Heart left ventricle (tissue), 16 donors: ENCODE measurements at regions not wholly inside any gene's neighbourhood (a gene's known extent, or its start where the extent isn't known, plus 50 kb on each side); places are given as distances from the start of the nearest gene placed in this dataset.
A peak's percentile ranks its signal among the peaks of the same experiment; 100 is the strongest.
"Not testable (repeated sequence)": the region's sequence is repeated elsewhere in the genome, so short reads cannot be mapped to it uniquely, and the experiment has no call there.

Source experiments
- ATAC-seq, 4 donors: fragments of 200-7000 bp; cut with Tn5 transposase; one replicate each; pipeline ENCODE4 v1.9.1; 2020 to 2022; ENCODE audit warnings: moderate library complexity in 4 of 4, mild to moderate bottlenecking in 3 of 4, moderate number of reproducible peaks in 1 of 4
- DNase-seq, 5 donors: peaks; one replicate each; pipeline ENCODE4 v3.0.0-alpha.2; 2020
- H3K27ac ChIP-seq, 12 donors: fragments of 200-600 bp; sonication (generic) in 4 of 12; one replicate each; pipeline versions ENCODE4 v1.5.0 to v1.8.0; 2016 to 2022; ENCODE audit warnings: mild to moderate bottlenecking in 2 of 12
- H3K27me3 ChIP-seq, 9 donors: fragments of 200-600 bp; sonication (generic) in 2 of 9; one replicate each; pipeline versions ENCODE4 v1.5.1 to v1.8.0; 2016 to 2022; ENCODE audit warnings: mild to moderate bottlenecking in 3 of 9
- H3K36me3 ChIP-seq, 9 donors: fragments of 200-600 bp; sonication (generic) in 2 of 9; one replicate each; pipeline versions ENCODE4 v1.5.0 to v1.8.0; 2018 to 2022; ENCODE audit warnings: mild to moderate bottlenecking in 2 of 9
- H3K4me1 ChIP-seq, 12 donors: fragments of 200-600 bp; sonication (generic) in 4 of 12; one replicate each; pipeline versions ENCODE4 v1.5.0 to v1.8.0; 2016 to 2022; ENCODE audit warnings: mild to moderate bottlenecking in 3 of 12
- H3K4me3 ChIP-seq, 12 donors: fragments of 200-600 bp; sonication (generic) in 4 of 12; one replicate each; pipeline versions ENCODE4 v1.5.0 to v1.8.0; 2017 to 2022; ENCODE audit warnings: mild to moderate bottlenecking in 9 of 12, moderate library complexity in 4 of 12
- H3K9me3 ChIP-seq, 12 donors: fragments of 200-600 bp; sonication (generic) in 4 of 12; one replicate each; pipeline versions ENCODE4 v1.5.0 to v1.8.0; 2016 to 2022; ENCODE audit warnings: mild to moderate bottlenecking in 1 of 12
- POLR2A ChIP-seq, 2 donors: fragments of 450-650 bp; IDR thresholded peaks; one replicate each; pipeline ENCODE4 v1.6.1; 2017; ENCODE audit warnings: antibody characterized with exemption in 2 of 2, mild to moderate bottlenecking in 2 of 2, moderate library complexity in 2 of 2
- WGBS, 4 donors: extraction: QIAGEN DNeasy Blood & Tissue Kit in 2 of 4; methylation state at CpG; one replicate each; pipeline versions ENCODE4 v1.1.5 to v1.1.7; 2013 to 2018; 5-methylcytosine and 5-hydroxymethylcytosine counted together
- intact Hi-C, 10 donors: fragments of 100-400 bp; cut with DNase I; formaldehyde crosslinking; loops; one replicate each; pipeline versions ENCODE4 v1.11.1 to v1.14.2; 2022
- TF ChIP-seq, protein P1 (sequence below), 12 donors: fragments of 200-600 bp; sonication (generic) in 4 of 12; IDR thresholded peaks; one replicate each; pipeline versions ENCODE4 v1.5.0 to v1.8.0; 2018 to 2022; ENCODE audit warnings: antibody characterized with exemption in 12 of 12, mild to moderate bottlenecking in 5 of 12
- donor health status: ischemic (EF 13 %, LVEDD 7.1; RV severe dilation, severe dysfunction).
- donor health status: healthy with polysubstance abuse.
- donor health status: DM: no; HTN: yes; CAD: no.
- donor health status: DM: no; HTN: no; CAD: no.
- donor health status: ischemic (EF 25% LVEDD 6.9; RV normal size, moderate dysfunction).
- donor health status: ischemic (EF 25% LVEDD 5.7; RV mildly dilated, moderate dysfunction).
- donor health status: healthy.
- donor health status: DM: yes; HTN: yes; CAD: no.
- donor health status: ischemic (EF 35%, LVEDD 5.7; RV mildly dilated, moderate dysfunction).
- donor health status: nonischemic (EF 11% LVEDD 7.7; RV severe dilation, severe dysfunction).
- donor health status: DM: yes; HTN: yes; CAD: no.
- donor health status: PGD.
- donor health status: ischemic (EF 29% LVEDD 5.4; RV normal size, mild dysfunction).
- donor health status: nonischemic (EF 23%, LVEDD 6.1; RV moderate dilation, normal function).

DNA sequence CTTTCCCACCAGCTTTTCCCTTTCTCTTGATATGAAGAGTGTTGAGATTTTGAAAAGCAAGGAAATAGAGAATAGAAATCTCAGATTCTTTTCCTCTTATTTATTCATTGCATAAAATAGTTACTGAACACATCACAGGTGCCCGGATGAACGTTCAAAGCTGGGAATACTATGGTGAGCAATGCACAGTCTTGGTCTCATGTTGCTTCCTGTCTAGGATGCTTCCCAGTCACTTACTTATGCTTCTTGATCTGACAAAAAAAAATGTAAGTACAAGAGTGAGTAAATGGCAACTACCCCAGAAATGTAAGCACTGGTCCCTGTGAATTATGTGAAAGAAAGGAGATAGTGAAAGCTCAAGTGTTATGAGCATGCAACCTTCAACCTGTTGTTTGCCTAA lies 153.5 kb upstream of the S1PR3 start:
- Histone ChIP-seq H3K9me3 (no peaks in the 10 kb centered on the region), H3K4me1 (peaks cover 0 to 31% (median 0%) of the 10 kb centered on the region in 12 donors), H3K27ac (no peak overlapping the region), H3K4me3 (no peak overlapping the region), H3K36me3 (no peaks in the 10 kb centered on the region), H3K27me3 (peaks cover 0 to 68% (median 0%) of the 10 kb centered on the region in 9 donors)
- no peak for DNase-seq
- intact Hi-C loops = no loop called here
- no peak for ATAC-seq
- TF ChIP-seq, protein P1, sequence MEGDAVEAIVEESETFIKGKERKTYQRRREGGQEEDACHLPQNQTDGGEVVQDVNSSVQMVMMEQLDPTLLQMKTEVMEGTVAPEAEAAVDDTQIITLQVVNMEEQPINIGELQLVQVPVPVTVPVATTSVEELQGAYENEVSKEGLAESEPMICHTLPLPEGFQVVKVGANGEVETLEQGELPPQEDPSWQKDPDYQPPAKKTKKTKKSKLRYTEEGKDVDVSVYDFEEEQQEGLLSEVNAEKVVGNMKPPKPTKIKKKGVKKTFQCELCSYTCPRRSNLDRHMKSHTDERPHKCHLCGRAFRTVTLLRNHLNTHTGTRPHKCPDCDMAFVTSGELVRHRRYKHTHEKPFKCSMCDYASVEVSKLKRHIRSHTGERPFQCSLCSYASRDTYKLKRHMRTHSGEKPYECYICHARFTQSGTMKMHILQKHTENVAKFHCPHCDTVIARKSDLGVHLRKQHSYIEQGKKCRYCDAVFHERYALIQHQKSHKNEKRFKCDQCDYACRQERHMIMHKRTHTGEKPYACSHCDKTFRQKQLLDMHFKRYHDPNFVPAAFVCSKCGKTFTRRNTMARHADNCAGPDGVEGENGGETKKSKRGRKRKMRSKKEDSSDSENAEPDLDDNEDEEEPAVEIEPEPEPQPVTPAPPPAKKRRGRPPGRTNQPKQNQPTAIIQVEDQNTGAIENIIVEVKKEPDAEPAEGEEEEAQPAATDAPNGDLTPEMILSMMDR (IDR thresholded peaks at IDR 0.05) = no peak
- TF ChIP-seq POLR2A (IDR thresholded peaks at IDR 0.05) = no peak
- 81 to 91% (median 86%) methylated on average over 2 of the region's 2 CpGs for WGBS, 4 donors

DNA sequence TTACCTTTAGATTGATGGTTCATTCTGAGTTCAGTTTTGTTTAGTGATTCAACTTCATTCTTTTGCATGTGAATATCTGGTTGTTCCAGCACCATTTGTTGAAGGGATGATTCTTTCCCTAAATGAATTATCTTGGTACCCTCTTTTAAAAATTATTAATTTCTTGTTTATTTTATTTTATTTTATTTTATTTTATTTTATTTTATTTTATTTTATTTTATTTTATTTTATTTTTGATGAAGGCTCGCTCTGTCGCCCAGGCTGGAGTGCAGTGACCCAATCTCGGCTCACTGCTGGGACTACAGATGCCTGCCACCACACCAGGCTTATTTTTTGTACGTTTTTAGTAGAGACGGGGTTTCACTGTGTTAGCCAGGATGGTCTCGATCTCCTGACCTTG lies 141.4 kb upstream of the S1PR3 start:
- ATAC-seq = not testable (repeated sequence)

DNA sequence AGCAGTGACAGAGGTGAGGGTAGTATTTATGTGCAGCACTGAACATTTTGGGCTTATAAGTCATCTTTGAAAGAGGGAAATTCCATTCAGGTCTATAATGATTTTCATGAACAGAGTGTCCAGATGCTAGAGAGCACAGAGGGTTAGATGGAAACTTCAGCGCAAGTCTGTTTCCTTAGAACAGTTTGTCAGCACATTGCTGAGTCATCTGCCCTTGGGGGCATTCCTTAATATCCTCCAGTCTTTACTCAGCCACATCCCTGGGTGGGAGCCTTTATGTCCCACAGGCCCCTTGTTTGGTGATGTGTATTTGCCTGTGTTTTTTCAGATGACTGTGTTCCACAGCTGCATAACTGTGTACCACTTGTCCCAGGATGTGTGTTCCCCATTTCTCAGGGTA lies 138.5 kb upstream of the S1PR3 start:
- 34 to 47% (median 44%) methylated on average over 1 of the region's 1 CpG for WGBS, 4 donors
- H3K4me3 ChIP-seq = no peak overlapping the region

More for the DNA sequence above, 141.4 kb upstream of the S1PR3 start:
- Histone ChIP-seq H3K9me3 (peaks cover 0 to 15% (median 2%) of the 10 kb centered on the region in 12 donors), H3K4me1 (peaks cover 0 to 11% (median 0%) of the 10 kb centered on the region in 12 donors), H3K27me3 (peaks cover 0 to 19% (median 0%) of the 10 kb centered on the region in 9 donors)
- WGBS, 4 donors = 91 to 96% (median 94%) methylated on average over 6 of the region's 6 CpGs
- intact Hi-C loops, DNase-seq, H3K4me3 ChIP-seq, H3K27ac ChIP-seq, H3K36me3 ChIP-seq: not testable (repeated sequence)

GRCh38 chr9:88870627-88871026 lies 120.6 kb upstream of the S1PR3 start:
- TF ChIP-seq, protein P1 (IDR thresholded peaks at IDR 0.05) = no peak
- TF ChIP-seq POLR2A (IDR thresholded peaks at IDR 0.05) = no peak
- ATAC-seq (no peak), DNase-seq (no peak)
- peaks cover 0 to 23% (median 7%) of the 10 kb centered on the region in 12 donors for H3K9me3 ChIP-seq
- H3K27me3 ChIP-seq = peaks cover 0 to 3% (median 0%) of the 10 kb centered on the region in 9 donors
- H3K4me1 ChIP-seq = peaks cover 0 to 29% (median 11%) of the 10 kb centered on the region in 12 donors
- intact Hi-C loops = loop anchor here in 6 of 10 donors (5.0 to 10.0 kb wide), 8 partner anchors 53 to 124 kb away; partner anchors contain the start of gene S1PR3 (in 3 of the 6)
- peak overlapping the region in 1 of 12 donors; percentile 28 for H3K27ac ChIP-seq
- no peaks in the 10 kb centered on the region for H3K36me3 ChIP-seq
- WGBS, 4 donors = 74 to 86% (median 77%) methylated on average over 5 of the region's 5 CpGs
- no peak overlapping the region for H3K4me3 ChIP-seq

More for the DNA sequence above, 138.5 kb upstream of the S1PR3 start:
- Histone ChIP-seq H3K36me3 (no peaks in the 10 kb centered on the region), H3K4me1 (peaks cover 0 to 11% (median 0%) of the 10 kb centered on the region in 12 donors), H3K27ac (peak overlapping the region in 2 of 12 donors; percentile 23 to 44), H3K9me3 (peaks cover 0 to 23% (median 11%) of the 10 kb centered on the region in 12 donors), H3K27me3 (peaks cover 0 to 15% (median 0%) of the 10 kb centered on the region in 9 donors)
- TF ChIP-seq, protein P1 (IDR thresholded peaks at IDR 0.05) = no peak
- TF ChIP-seq POLR2A (IDR thresholded peaks at IDR 0.05) = no peak
- ATAC-seq (peak; percentile 81 to 99 (median 88)), DNase-seq (peak in 3 of 5 donors; percentile 39 to 69 (median 65))
- intact Hi-C loops = no loop called here
